Activated naive CD8-positive, alpha-beta T cell treated with anti-CD3 and anti-CD28 coated beads, Interleukin-2, amount 50 U/mL, for 16 hours (primary cell): ENCODE measurements at regions not wholly inside any gene's neighbourhood (a gene's known extent, or its start where the extent isn't known, plus 50 kb on each side); places are given as distances from the start of the nearest gene placed in this dataset.
"Not testable (repeated sequence)": the region's sequence is repeated elsewhere in the genome, so short reads cannot be mapped to it uniquely, and the experiment has no call there.

ENCODE experiments used
- DNase-seq: peaks from one replicate; pipeline ENCODE4 v3.0.0-alpha.2; 2020; ENCODE audit warnings: low read depth, low spot score

- no peak for DNase-seq
Measured at GRCh38 chr1:184854496-184855140, 100.0 kb upstream of the EDEM3 start.

- DNase-seq = no peak
Measured at GRCh38 chr1:184854036-184854435, 99.4 kb upstream of the EDEM3 start.

- DNase-seq = no peak
Measured at GRCh38 chr1:184851822-184852746, 97.4 kb upstream of the EDEM3 start.

- DNase-seq = no peak
Measured at GRCh38 chr1:184843732-184844495, 89.3 kb upstream of the EDEM3 start.

- DNase-seq = no peak
Measured at GRCh38 chr1:184840596-184840995, 85.9 kb upstream of the EDEM3 start.

GRCh38 chr1:184838504-184838951, 83.9 kb upstream of the EDEM3 start:
- no peak for DNase-seq

- no peak for DNase-seq
Measured at GRCh38 chr1:184836934-184837895, 82.6 kb upstream of the EDEM3 start.

GRCh38 chr1:184836141-184836540, 81.5 kb upstream of the EDEM3 start:
- no peak for DNase-seq

GRCh38 chr1:184833994-184834393, 79.3 kb upstream of the EDEM3 start:
- DNase-seq = not testable (repeated sequence)

- DNase-seq = no peak
Measured at GRCh38 chr1:184832517-184832916, 77.9 kb upstream of the EDEM3 start.

GRCh38 chr1:184829496-184829895, 74.8 kb upstream of the EDEM3 start:
- not testable (repeated sequence) for DNase-seq

- no peak for DNase-seq
Measured at GRCh38 chr1:184828369-184828717, 73.7 kb upstream of the EDEM3 start.

- no peak for DNase-seq
Measured at GRCh38 chr1:184827600-184828368, 73.1 kb upstream of the EDEM3 start.

GRCh38 chr1:184826001-184826400, 71.3 kb upstream of the EDEM3 start:
- no peak for DNase-seq

GRCh38 chr1:184825571-184825970, 70.9 kb upstream of the EDEM3 start:
- DNase-seq = no peak

GRCh38 chr1:184824691-184825323, 70.1 kb upstream of the EDEM3 start:
- no peak for DNase-seq

GRCh38 chr1:184823080-184823479, 68.4 kb upstream of the EDEM3 start:
- DNase-seq = no peak

GRCh38 chr1:184822267-184822666, 67.6 kb upstream of the EDEM3 start:
- DNase-seq = no peak

GRCh38 chr1:184821658-184822057, 67.0 kb upstream of the EDEM3 start:
- DNase-seq = no peak

- no peak for DNase-seq
Measured at GRCh38 chr1:184820956-184821355, 66.3 kb upstream of the EDEM3 start.
